ENCODE measurements at regions not wholly inside any gene's neighbourhood (a gene's known extent, or its start where the extent isn't known, plus 50 kb on each side); places are given as distances from the start of the nearest gene placed in this dataset.

DNA sequence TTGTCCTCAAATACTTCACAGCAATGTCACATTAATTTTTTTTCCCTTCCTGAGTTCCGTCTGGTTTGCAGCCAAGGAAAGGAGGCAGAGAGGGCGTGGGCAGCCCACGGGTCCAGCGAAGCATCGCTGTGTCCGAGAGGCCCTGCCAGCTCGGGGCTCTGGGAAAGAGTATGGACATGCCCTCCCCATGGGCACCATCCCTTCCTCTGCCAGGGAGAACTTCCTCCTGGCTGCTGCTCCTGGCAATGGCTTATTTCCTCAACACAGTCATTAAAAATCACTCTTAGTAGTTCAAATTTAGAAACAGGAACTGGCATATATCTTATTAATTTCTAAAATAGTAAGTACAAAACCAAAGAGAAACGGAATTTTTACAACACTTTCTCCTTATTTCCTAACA is 115.4 kb downstream of the RIPK4 start:
- H3K36me3 Mint-ChIP-seq (ENCODE audit: insufficient read depth): peaks cover 2% of the 10 kb centered on the region
- H3K27ac Mint-ChIP-seq: no peak overlapping the region
- H3K27me3 Mint-ChIP-seq: peaks cover 4% of the 10 kb centered on the region
- no peaks in the 10 kb centered on the region for H3K4me1 Mint-ChIP-seq (ENCODE audit: low read depth)
- H3K4me3 Mint-ChIP-seq (ENCODE audit: low read depth): no peak overlapping the region
- DNase-seq (ENCODE audit: low spot score, unreplicated experiment): no peak
- no peak for TF ChIP-seq CTCF (IDR thresholded peaks at IDR 0.05; ENCODE audit: unreplicated experiment)
- H3K9me3 Mint-ChIP-seq (ENCODE audit: low read depth): peaks cover 3% of the 10 kb centered on the region

DNA sequence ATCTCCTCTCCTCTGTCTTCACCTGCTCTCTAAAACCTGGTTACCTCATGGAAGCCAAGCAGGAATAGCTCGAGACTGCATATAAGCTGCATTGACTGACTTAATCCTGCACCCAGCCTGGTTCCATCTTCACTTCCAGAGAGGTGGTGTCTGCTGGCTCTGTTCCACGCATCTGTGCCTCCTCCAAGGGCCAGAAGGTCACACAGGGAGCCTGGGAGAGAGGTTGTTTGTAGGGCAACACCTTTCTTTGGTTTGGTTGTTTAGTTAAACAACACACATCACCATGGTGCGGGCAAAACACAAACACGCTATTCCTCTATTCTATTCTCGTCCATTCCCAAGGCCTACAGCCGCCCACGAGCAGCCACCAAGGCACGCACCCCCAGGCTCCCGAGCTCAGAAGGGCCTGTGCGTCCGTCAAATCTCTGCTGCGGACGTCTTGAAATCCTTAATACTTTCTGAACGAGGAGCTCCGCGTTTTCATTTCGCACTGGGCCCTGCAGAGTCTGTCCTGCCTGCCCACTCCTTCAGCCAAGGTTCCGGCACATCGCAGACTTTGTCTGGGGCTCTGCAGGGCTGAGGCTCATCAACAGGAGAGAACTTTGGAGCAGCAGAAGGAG is 116.2 kb downstream of the RIPK4 start:
- DNase-seq (ENCODE audit: low spot score, unreplicated experiment): no peak
- Mint-ChIP-seq H3K4me1 (ENCODE audit: low read depth) (no peaks in the 10 kb centered on the region), H3K9me3 (ENCODE audit: low read depth) (peaks cover 3% of the 10 kb centered on the region), H3K27me3 (peaks cover 4% of the 10 kb centered on the region), H3K27ac (no peak overlapping the region), H3K36me3 (ENCODE audit: insufficient read depth) (peaks cover 2% of the 10 kb centered on the region), H3K4me3 (ENCODE audit: low read depth) (no peak overlapping the region)
- no peak for TF ChIP-seq CTCF (IDR thresholded peaks at IDR 0.05; ENCODE audit: unreplicated experiment)

DNA sequence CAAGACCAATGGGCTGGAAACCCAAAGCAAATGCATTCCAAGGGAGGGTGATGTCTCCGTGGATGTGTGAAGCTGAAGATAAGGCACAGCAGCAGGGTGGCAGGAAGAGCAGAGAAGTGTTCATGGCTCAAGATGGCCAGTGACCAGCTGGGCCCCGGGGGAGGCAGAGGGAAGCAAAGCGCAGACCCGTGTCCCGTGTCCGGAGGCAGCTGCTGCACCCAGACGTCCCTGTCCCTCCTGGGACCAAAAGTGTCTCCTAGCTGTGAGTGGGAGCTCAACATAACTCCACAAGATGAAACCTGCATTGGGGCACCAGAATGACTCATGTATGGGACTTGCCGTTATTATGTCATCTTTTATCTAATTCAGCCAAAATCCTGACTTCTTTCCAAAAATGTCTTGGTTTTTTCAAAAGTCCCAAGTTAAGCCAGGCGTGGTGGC is 118.2 kb downstream of the RIPK4 start:
- TF ChIP-seq CTCF (IDR thresholded peaks at IDR 0.05; ENCODE audit: unreplicated experiment): no peak
- no peak for DNase-seq (ENCODE audit: low spot score, unreplicated experiment)
- H3K36me3 Mint-ChIP-seq (ENCODE audit: insufficient read depth): no peaks in the 10 kb centered on the region
- H3K9me3 Mint-ChIP-seq (ENCODE audit: low read depth): no peaks in the 10 kb centered on the region
- H3K4me1 Mint-ChIP-seq (ENCODE audit: low read depth): no peaks in the 10 kb centered on the region
- peaks cover 4% of the 10 kb centered on the region for H3K27me3 Mint-ChIP-seq
- no peak overlapping the region for H3K4me3 Mint-ChIP-seq (ENCODE audit: low read depth)
- no peak overlapping the region for H3K27ac Mint-ChIP-seq

GRCh38 chr21:41647806-41648561 is 118.9 kb downstream of the RIPK4 start:
- Mint-ChIP-seq H3K4me3 (ENCODE audit: low read depth) (no peak overlapping the region), H3K27ac (no peak overlapping the region), H3K4me1 (ENCODE audit: low read depth) (no peaks in the 10 kb centered on the region), H3K36me3 (ENCODE audit: insufficient read depth) (no peaks in the 10 kb centered on the region), H3K9me3 (ENCODE audit: low read depth) (no peaks in the 10 kb centered on the region), H3K27me3 (peaks cover 4% of the 10 kb centered on the region)
- DNase-seq (ENCODE audit: low spot score, unreplicated experiment): no peak
- no peak for TF ChIP-seq CTCF (IDR thresholded peaks at IDR 0.05; ENCODE audit: unreplicated experiment)

DNA sequence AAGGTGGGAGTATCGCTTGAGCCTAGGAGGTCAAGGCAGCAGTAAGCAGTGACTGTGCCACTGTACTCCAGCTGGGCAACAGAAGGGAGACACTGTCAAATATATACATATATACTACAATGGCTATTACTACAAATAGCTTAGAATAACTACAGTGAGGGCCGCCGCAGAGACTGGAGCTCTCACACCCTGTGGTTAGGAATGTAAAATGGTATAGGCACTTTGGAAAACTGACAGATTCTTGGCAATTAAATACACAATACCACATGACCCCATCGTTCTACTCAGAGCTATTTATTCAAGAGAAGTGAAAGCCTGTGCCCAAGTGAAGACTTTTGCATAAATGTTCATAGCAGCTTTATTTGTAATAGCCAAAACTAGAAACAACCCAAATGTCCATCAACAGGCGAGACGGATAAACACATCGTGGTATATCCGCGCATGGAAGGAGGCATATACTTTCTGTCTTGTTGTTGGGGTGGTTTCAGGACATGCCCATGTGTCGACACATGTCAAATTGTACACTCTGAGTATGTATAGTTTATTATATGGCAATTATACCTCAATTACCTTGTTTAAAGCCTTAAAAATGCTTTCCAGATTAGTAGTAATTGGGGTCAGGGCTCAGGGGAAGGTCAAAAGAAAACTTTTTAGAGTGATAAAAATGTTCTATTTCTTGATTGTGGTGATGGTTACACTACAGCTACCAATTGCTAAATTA is 123.4 kb downstream of the RIPK4 start:
- Mint-ChIP-seq H3K4me3 (ENCODE audit: low read depth) (no peak overlapping the region), H3K27me3 (peaks cover 39% of the 10 kb centered on the region), H3K9me3 (ENCODE audit: low read depth) (peaks cover 2% of the 10 kb centered on the region), H3K27ac (no peak overlapping the region), H3K36me3 (ENCODE audit: insufficient read depth) (no peaks in the 10 kb centered on the region), H3K4me1 (ENCODE audit: low read depth) (peaks cover 18% of the 10 kb centered on the region)
- TF ChIP-seq CTCF (IDR thresholded peaks at IDR 0.05; ENCODE audit: unreplicated experiment): no peak
- no peak for DNase-seq (ENCODE audit: low spot score, unreplicated experiment)
